GM23338 (cell line): ENCODE measurements at regions not wholly inside any gene's neighbourhood (a gene's known extent, or its start where the extent isn't known, plus 50 kb on each side); places are given as distances from the start of the nearest gene placed in this dataset.

Experiments
- ATAC-seq: fragments of 200-7000 bp; cut with Tn5 transposase; 3 replicates; pipeline ENCODE4 v1.9.1; 2020
- DNase-seq: peaks from one replicate; pipeline ENCODE4 v3.0.0-alpha.2; 2015; ENCODE audit warnings: low spot score
- H2AFZ ChIP-seq: fragments of 200-600 bp; sonication (generic); 2 replicates; pipeline ENCODE4 v1.8.0; 2016; ENCODE audit warnings: antibody characterized with exemption, mild to moderate bottlenecking, moderate library complexity
- H3F3A ChIP-seq: fragments of 200-600 bp; sonication (generic); replicated peaks from 2 replicates; pipeline ENCODE4 v1.8.0; 2017; ENCODE audit warnings: antibody characterized with exemption, mixed run types, low read depth
- H3K27ac ChIP-seq: fragments of 200-600 bp; sonication (generic); 2 replicates; pipeline ENCODE4 v1.6.1; 2016; ENCODE audit warnings: low read depth
- H3K27me3 ChIP-seq: fragments of 200-600 bp; sonication (generic); 2 replicates; pipeline ENCODE4 v1.8.0; 2016; ENCODE audit warnings: mild to moderate bottlenecking, mixed run types, moderate library complexity; ENCODE audit not compliant: insufficient read depth
- H3K36me3 ChIP-seq: fragments of 200-600 bp; sonication (generic); 2 replicates; pipeline ENCODE4 v1.8.0; 2016; ENCODE audit warnings: mild to moderate bottlenecking; ENCODE audit not compliant: insufficient read depth
- H3K4me1 ChIP-seq: fragments of 200-600 bp; sonication (generic); 2 replicates; pipeline ENCODE4 v1.8.0; 2016; ENCODE audit warnings: mild to moderate bottlenecking, moderate library complexity; ENCODE audit not compliant: insufficient read depth
- H3K4me2 ChIP-seq: fragments of 200-600 bp; sonication (generic); 2 replicates; pipeline ENCODE4 v1.7.1; 2017; ENCODE audit warnings: mixed run types
- H3K4me3 ChIP-seq: fragments of 200-600 bp; sonication (generic); 2 replicates; pipeline ENCODE4 v1.6.1; 2016; ENCODE audit warnings: mixed run types
- H3K79me2 ChIP-seq: fragments of 200-600 bp; sonication (generic); replicated peaks from 2 replicates; pipeline ENCODE4 v1.8.0; 2017; ENCODE audit warnings: mild to moderate bottlenecking; ENCODE audit not compliant: insufficient read depth
- H3K9me2 ChIP-seq: fragments of 200-600 bp; sonication (generic); 2 replicates; pipeline ENCODE4 v1.8.0; 2017; ENCODE audit not compliant: insufficient read depth
- H4K20me1 ChIP-seq: fragments of 200-600 bp; sonication (generic); replicated peaks from 2 replicates; pipeline ENCODE4 v1.8.0; 2017; ENCODE audit warnings: mild to moderate bottlenecking; ENCODE audit not compliant: insufficient read depth
- H3K27ac Mint-ChIP-seq: 2 replicates; pipeline ENCODE4 v1.8.0; 2020; ENCODE audit warnings: inconsistent platforms, mild to moderate bottlenecking, moderate library complexity, mixed read lengths
- H3K27me3 Mint-ChIP-seq: 3 replicates; pipeline ENCODE4 v1.8.0; 2022; ENCODE audit warnings: low read depth, mild to moderate bottlenecking, moderate library complexity, mixed read lengths, inconsistent platforms; ENCODE audit not compliant: insufficient read depth, poor library complexity
- H3K36me3 Mint-ChIP-seq: 3 replicates; pipeline ENCODE4 v1.8.0; 2021; ENCODE audit warnings: low read depth, mild to moderate bottlenecking, inconsistent platforms, moderate library complexity, mixed read lengths
- H3K4me1 Mint-ChIP-seq: 3 replicates; pipeline ENCODE4 v1.8.0; 2020; ENCODE audit warnings: mild to moderate bottlenecking, inconsistent platforms, mixed read lengths
- H3K4me3 Mint-ChIP-seq: 3 replicates; pipeline ENCODE4 v1.8.0; 2021; ENCODE audit warnings: moderate library complexity, mild to moderate bottlenecking, inconsistent platforms, mixed read lengths
- H3K9me3 Mint-ChIP-seq: 3 replicates; pipeline ENCODE4 v1.8.0; 2020; ENCODE audit warnings: moderate library complexity, mild to moderate bottlenecking, inconsistent platforms, mixed read lengths
- CREB1 ChIP-seq: fragments of 250-450 bp; sonication (Bioruptor Pico); IDR thresholded peaks from 2 replicates; pipeline ENCODE4 v1.5.0; 2020; ENCODE audit warnings: low read depth, mild to moderate bottlenecking, moderate library complexity
- EZH2 ChIP-seq: fragments of 200-600 bp; sonication (generic); IDR thresholded peaks from one replicate; pipeline ENCODE4 v1.8.0; 2017; ENCODE audit warnings: antibody characterized with exemption, mild to moderate bottlenecking, low read depth; ENCODE audit not compliant: unreplicated experiment
- EZH2phosphoT487 ChIP-seq: fragments of 200-600 bp; sonication (generic); IDR thresholded peaks from one replicate; pipeline ENCODE4 v1.8.1; 2018; ENCODE audit warnings: antibody characterized with exemption; ENCODE audit not compliant: unreplicated experiment
- JUNB ChIP-seq: IDR thresholded peaks from one replicate; pipeline ENCODE4 v1.6.1; 2016; ENCODE audit warnings: antibody characterized with exemption; ENCODE audit not compliant: unreplicated experiment
- NANOG ChIP-seq: IDR thresholded peaks from 2 replicates; pipeline ENCODE4 v1.6.1; 2016; ENCODE audit warnings: antibody characterized with exemption, borderline replicate concordance
- POLR2AphosphoS5 ChIP-seq: IDR thresholded peaks from 2 replicates; pipeline ENCODE4 v1.6.1; 2016; ENCODE audit warnings: antibody characterized with exemption, low read depth
- STAT1 ChIP-seq: IDR thresholded peaks from one replicate; pipeline ENCODE4 v1.6.1; 2016; ENCODE audit warnings: antibody characterized with exemption; ENCODE audit not compliant: unreplicated experiment
- ZNF331 ChIP-seq: fragments of 250-450 bp; sonication (Bioruptor Pico); IDR thresholded peaks from 2 replicates; pipeline ENCODE4 v1.5.0; 2020; ENCODE audit warnings: low read depth, mild to moderate bottlenecking, moderate library complexity
- TF ChIP-seq, protein P1 (sequence below): fragments of 250-450 bp; sonication (Bioruptor Pico); IDR thresholded peaks from 2 replicates; pipeline ENCODE4 v1.5.0; 2020; ENCODE audit warnings: mild to moderate bottlenecking, moderate library complexity
- TF ChIP-seq, protein P2 (sequence below): IDR thresholded peaks from 2 replicates; pipeline ENCODE4 v1.6.1; 2016; ENCODE audit warnings: antibody characterized with exemption
- TF ChIP-seq, protein P3 (sequence below), 2 experiments: fragments of 200-600 bp in 1 of 2; sonication (generic) in 1 of 2; conservative IDR thresholded peaks; 2 replicates each; pipeline versions ENCODE4 v1.5.1 to v1.6.1; 2016 to 2017; ENCODE audit warnings: antibody characterized with exemption in 2 of 2, low read depth in 2 of 2, mild to moderate bottlenecking in 2 of 2, moderate library complexity in 1 of 2

DNA sequence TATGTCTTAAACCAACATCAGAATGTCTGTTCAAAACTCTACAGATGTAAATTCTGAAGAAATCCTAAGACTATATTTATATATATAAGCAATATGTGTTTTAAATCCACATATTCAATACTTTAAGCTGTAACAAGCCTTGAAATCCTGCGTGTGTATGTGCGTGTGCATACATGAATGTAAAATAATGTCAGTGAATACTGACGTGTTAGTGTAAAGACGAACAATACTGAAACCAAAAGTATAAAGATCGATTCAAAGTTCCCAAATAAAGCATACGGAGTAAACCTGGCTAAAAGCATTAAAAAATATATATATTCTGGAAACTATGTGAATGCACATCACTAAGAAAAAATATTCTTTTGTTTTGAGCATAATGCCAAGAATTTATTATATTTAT is 668.6 kb upstream of the NCAM2 start:
- TF ChIP-seq STAT1 (no peak), EZH2phosphoT487 (no peak), CREB1 (CRISPR knock-in tag) (no peak)
- TF ChIP-seq, protein P1, sequence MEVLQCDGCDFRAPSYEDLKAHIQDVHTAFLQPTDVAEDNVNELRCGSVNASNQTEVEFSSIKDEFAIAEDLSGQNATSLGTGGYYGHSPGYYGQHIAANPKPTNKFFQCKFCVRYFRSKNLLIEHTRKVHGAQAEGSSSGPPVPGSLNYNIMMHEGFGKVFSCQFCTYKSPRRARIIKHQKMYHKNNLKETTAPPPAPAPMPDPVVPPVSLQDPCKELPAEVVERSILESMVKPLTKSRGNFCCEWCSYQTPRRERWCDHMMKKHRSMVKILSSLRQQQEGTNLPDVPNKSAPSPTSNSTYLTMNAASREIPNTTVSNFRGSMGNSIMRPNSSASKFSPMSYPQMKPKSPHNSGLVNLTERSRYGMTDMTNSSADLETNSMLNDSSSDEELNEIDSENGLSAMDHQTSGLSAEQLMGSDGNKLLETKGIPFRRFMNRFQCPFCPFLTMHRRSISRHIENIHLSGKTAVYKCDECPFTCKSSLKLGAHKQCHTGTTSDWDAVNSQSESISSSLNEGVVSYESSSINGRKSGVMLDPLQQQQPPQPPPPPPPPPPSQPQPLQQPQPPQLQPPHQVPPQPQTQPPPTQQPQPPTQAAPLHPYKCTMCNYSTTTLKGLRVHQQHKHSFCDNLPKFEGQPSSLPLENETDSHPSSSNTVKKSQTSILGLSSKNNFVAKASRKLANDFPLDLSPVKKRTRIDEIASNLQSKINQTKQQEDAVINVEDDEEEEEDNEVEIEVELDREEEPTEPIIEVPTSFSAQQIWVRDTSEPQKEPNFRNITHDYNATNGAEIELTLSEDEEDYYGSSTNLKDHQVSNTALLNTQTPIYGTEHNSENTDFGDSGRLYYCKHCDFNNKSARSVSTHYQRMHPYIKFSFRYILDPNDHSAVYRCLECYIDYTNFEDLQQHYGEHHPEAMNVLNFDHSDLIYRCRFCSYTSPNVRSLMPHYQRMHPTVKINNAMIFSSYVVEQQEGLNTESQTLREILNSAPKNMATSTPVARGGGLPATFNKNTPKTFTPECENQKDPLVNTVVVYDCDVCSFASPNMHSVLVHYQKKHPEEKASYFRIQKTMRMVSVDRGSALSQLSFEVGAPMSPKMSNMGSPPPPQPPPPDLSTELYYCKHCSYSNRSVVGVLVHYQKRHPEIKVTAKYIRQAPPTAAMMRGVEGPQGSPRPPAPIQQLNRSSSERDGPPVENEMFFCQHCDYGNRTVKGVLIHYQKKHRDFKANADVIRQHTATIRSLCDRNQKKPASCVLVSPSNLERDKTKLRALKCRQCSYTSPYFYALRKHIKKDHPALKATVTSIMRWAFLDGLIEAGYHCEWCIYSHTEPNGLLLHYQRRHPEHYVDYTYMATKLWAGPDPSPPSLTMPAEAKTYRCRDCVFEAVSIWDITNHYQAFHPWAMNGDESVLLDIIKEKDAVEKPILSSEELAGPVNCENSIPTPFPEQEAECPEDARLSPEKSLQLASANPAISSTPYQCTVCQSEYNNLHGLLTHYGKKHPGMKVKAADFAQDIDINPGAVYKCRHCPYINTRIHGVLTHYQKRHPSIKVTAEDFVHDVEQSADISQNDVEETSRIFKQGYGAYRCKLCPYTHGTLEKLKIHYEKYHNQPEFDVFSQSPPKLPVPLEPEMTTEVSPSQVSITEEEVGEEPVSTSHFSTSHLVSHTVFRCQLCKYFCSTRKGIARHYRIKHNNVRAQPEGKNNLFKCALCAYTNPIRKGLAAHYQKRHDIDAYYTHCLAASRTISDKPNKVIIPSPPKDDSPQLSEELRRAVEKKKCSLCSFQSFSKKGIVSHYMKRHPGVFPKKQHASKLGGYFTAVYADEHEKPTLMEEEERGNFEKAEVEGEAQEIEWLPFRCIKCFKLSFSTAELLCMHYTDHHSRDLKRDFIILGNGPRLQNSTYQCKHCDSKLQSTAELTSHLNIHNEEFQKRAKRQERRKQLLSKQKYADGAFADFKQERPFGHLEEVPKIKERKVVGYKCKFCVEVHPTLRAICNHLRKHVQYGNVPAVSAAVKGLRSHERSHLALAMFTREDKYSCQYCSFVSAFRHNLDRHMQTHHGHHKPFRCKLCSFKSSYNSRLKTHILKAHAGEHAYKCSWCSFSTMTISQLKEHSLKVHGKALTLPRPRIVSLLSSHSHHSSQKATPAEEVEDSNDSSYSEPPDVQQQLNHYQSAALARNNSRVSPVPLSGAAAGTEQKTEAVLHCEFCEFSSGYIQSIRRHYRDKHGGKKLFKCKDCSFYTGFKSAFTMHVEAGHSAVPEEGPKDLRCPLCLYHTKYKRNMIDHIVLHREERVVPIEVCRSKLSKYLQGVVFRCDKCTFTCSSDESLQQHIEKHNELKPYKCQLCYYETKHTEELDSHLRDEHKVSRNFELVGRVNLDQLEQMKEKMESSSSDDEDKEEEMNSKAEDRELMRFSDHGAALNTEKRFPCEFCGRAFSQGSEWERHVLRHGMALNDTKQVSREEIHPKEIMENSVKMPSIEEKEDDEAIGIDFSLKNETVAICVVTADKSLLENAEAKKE (CRISPR knock-in tag) = no peak
- ATAC-seq (no peak), DNase-seq (no peak)
- Histone ChIP-seq H2AFZ (no peak overlapping the region), H3K4me2 (no peak overlapping the region), H3F3A (no peaks in the 10 kb centered on the region), H3K27me3 (no peaks in the 10 kb centered on the region), H3K4me1 (no peaks in the 10 kb centered on the region), H3K4me3 (no peak overlapping the region), H3K9me2 (no peaks in the 10 kb centered on the region; the same call in 1 of the 2 replicates), H3K36me3 (no peaks in the 10 kb centered on the region), H4K20me1 (no peaks in the 10 kb centered on the region), H3K27ac (no peak overlapping the region), H3K79me2 (no peaks in the 10 kb centered on the region)
- H3K27ac Mint-ChIP-seq = no peak overlapping the region
- no peaks in the 10 kb centered on the region for H3K27me3 Mint-ChIP-seq
- H3K4me3 Mint-ChIP-seq = no peak overlapping the region
- peaks cover 8% of the 10 kb centered on the region; the same call in 2 of the 3 replicates for H3K36me3 Mint-ChIP-seq
- peaks cover 11% of the 10 kb centered on the region for H3K9me3 Mint-ChIP-seq
- H3K4me1 Mint-ChIP-seq = no peaks in the 10 kb centered on the region

DNA sequence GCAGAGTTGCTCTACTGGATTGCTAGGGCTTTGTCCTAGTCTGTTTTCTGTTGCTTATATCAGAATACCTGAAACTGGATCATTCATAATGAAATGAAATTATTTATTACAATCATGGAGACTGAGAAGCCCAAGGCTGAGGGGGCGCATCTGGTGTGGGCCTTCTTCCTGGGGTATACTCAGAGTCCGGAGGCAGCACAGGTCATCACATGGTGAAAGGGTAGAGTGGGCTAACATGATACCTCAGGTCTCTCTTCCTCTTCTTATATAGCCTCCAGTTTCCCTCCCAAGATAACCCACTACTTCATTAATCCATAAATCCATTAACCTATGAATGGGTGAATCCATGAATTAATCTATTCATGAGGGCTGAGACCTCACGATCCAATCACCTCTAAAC is 667.6 kb upstream of the NCAM2 start:
- ATAC-seq (no peak), DNase-seq (no peak)
- H3K4me3 ChIP-seq = no peak overlapping the region
- no peak overlapping the region for H3K27ac ChIP-seq
- no peak overlapping the region for H3K4me2 ChIP-seq
- no peaks in the 10 kb centered on the region for H3K79me2 ChIP-seq
- no peaks in the 10 kb centered on the region for H3K36me3 ChIP-seq
- H3F3A ChIP-seq = no peaks in the 10 kb centered on the region
- H3K27me3 ChIP-seq = no peaks in the 10 kb centered on the region
- Mint-ChIP-seq H3K4me1 (no peaks in the 10 kb centered on the region), H3K27me3 (no peaks in the 10 kb centered on the region), H3K9me3 (peaks cover 13% of the 10 kb centered on the region), H3K4me3 (no peak overlapping the region), H3K27ac (no peak overlapping the region), H3K36me3 (peaks cover 9% of the 10 kb centered on the region; the same call in 2 of the 3 replicates)
- no peaks in the 10 kb centered on the region for H3K4me1 ChIP-seq
- no peaks in the 10 kb centered on the region; the same call in 1 of the 2 replicates for H3K9me2 ChIP-seq
- peak overlapping the region; percentile 40; the same call in 1 of the 2 replicates for H2AFZ ChIP-seq
- H4K20me1 ChIP-seq = no peaks in the 10 kb centered on the region
- TF ChIP-seq EZH2 = no peak
- no peak for TF ChIP-seq NANOG
- no peak for TF ChIP-seq POLR2AphosphoS5
- TF ChIP-seq ZNF331 (CRISPR knock-in tag) = no peak
- no peak for TF ChIP-seq JUNB
- TF ChIP-seq, protein P2, sequence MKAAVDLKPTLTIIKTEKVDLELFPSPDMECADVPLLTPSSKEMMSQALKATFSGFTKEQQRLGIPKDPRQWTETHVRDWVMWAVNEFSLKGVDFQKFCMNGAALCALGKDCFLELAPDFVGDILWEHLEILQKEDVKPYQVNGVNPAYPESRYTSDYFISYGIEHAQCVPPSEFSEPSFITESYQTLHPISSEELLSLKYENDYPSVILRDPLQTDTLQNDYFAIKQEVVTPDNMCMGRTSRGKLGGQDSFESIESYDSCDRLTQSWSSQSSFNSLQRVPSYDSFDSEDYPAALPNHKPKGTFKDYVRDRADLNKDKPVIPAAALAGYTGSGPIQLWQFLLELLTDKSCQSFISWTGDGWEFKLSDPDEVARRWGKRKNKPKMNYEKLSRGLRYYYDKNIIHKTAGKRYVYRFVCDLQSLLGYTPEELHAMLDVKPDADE = no peak
- TF ChIP-seq, protein P3, sequence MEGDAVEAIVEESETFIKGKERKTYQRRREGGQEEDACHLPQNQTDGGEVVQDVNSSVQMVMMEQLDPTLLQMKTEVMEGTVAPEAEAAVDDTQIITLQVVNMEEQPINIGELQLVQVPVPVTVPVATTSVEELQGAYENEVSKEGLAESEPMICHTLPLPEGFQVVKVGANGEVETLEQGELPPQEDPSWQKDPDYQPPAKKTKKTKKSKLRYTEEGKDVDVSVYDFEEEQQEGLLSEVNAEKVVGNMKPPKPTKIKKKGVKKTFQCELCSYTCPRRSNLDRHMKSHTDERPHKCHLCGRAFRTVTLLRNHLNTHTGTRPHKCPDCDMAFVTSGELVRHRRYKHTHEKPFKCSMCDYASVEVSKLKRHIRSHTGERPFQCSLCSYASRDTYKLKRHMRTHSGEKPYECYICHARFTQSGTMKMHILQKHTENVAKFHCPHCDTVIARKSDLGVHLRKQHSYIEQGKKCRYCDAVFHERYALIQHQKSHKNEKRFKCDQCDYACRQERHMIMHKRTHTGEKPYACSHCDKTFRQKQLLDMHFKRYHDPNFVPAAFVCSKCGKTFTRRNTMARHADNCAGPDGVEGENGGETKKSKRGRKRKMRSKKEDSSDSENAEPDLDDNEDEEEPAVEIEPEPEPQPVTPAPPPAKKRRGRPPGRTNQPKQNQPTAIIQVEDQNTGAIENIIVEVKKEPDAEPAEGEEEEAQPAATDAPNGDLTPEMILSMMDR (conservative IDR thresholded peaks at IDR 0.05; ENCODE audit: low read depth in 2 of 2) = no peak
